ENCODE measurements at regions not wholly inside any gene's neighbourhood (a gene's known extent, or its start where the extent isn't known, plus 50 kb on each side); places are given as distances from the start of the nearest gene placed in this dataset.
"Not testable (repeated sequence)": the region's sequence is repeated elsewhere in the genome, so short reads cannot be mapped to it uniquely, and the experiment has no call there.

DNA sequence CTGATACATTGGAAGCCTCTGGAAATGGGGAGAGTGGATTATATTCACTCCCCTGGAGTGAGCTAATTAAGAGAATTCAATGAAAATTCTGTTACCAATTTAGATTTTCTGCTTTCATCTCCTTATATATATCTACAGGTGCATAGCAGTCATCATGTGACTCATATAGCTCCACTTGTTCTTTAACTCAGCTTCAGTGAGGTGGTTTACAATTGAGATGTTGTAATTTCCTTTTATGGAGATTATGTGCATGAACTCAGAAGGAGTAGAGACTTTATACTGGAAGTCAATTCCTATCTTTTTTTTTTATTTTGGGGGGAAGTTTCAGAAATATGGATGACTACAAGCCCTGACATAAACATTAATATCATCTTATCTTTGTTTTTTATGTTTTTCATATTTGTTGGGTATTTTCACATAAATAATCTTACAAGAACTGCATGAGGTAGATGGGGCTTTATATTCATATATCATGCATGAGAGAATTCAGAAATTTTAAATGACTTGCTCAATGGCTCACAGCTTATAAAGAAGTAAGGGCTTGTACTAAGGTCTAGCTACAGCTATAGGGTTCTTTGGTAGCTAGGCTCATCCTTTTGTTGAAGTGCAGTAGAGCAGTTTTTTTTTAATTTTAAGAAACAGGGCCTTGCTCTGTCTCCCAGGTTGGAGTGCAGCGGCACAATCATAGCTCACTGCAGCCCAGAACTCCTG is 92.3 kb upstream of the SCAF11 start:
- Histone ChIP-seq H3K4me3 (ENCODE audit: low read length) (no peak overlapping the region), H3K36me3 (ENCODE audit: insufficient read depth, low read length) (no peaks in the 10 kb centered on the region), H3K27ac (ENCODE audit: low read depth, low read length) (no peak overlapping the region), H3K9me3 (ENCODE audit: insufficient read depth, low read depth, low read length) (peaks cover 74% of the 10 kb centered on the region), H3K27me3 (ENCODE audit: insufficient read depth, low read length) (no peaks in the 10 kb centered on the region), H3K9ac (ENCODE audit: low read depth, low read length) (no peak overlapping the region), H3K4me1 (ENCODE audit: insufficient read depth, low read length) (no peaks in the 10 kb centered on the region)
- 86% methylated on average over 1 of the region's 1 CpG for WGBS

DNA sequence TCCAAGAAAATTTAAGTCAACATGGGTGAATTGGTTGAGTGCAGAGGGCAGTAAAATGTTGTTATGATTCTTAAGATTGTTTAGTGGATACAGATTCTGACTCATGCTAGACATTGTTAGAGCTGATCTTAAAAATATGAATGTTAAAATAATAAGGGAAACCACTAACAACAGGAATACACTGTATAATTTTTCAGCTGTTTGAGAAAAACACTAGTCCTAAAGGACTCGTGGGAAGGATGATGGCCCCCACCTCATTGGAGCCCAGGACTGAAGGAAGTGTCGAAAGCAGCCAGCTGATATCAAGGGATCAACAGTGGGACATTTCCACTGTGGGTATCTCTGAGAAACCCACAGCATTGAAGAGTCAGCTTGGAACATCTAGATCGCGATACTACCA is 82.9 kb upstream of the SCAF11 start:
- H3K27me3 ChIP-seq (ENCODE audit: insufficient read depth, low read length): no peaks in the 10 kb centered on the region
- WGBS: 94% methylated on average over 4 of the region's 4 CpGs
- no peak overlapping the region for H3K27ac ChIP-seq (ENCODE audit: low read depth, low read length)
- peaks cover 13% of the 10 kb centered on the region; the same call in 1 of the 2 replicates for H3K9me3 ChIP-seq (ENCODE audit: insufficient read depth, low read depth, low read length)
- no peaks in the 10 kb centered on the region for H3K36me3 ChIP-seq (ENCODE audit: insufficient read depth, low read length)
- no peak overlapping the region for H3K4me3 ChIP-seq (ENCODE audit: low read length)
- no peak overlapping the region for H3K9ac ChIP-seq (ENCODE audit: low read depth, low read length)
- H3K4me1 ChIP-seq (ENCODE audit: insufficient read depth, low read length): no peaks in the 10 kb centered on the region

DNA sequence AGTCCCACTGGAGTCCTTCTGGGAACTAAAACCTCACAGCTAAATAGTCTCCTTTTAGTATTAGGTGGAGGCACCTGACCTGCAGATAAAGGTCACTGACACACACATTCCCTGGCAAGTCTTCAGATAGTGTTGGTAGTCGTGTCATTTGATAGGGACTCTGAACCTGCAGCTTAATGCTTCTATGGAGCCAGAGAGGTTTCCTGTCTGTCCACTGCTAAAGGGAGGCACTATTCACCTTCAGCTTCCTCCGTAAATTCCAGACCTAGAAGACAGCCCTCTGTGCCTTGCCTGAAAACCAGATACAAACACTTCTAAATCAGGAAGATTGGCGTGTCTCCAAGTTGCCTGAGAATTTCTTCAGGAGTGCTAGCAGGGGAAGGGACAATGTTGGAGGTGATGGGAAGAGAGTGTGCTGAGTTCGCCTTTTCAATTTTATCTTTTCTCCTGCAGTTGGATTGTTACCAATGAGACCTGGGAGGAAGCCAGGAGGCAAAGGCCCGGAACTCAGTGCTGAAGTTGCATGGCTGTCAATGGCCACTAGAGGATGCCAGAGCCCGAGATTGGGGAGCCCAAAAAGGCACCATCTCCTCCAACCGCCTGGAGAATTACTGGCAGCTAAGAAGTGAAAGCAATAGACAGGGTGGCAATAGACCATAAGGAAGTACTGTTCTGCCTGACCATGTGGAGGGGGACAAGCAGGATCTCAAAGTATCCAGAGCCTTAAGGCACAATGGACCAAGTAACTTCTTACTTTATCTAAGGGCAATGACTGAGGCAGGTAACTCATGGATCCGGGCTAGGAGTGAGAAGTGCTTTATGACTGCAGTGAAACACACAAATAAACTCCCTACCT is 81.6 kb upstream of the SCAF11 start:
- H3K27ac ChIP-seq (ENCODE audit: low read depth, low read length): no peak overlapping the region
- no peak overlapping the region for H3K4me3 ChIP-seq (ENCODE audit: low read length)
- H3K9ac ChIP-seq (ENCODE audit: low read depth, low read length): no peak overlapping the region

DNA sequence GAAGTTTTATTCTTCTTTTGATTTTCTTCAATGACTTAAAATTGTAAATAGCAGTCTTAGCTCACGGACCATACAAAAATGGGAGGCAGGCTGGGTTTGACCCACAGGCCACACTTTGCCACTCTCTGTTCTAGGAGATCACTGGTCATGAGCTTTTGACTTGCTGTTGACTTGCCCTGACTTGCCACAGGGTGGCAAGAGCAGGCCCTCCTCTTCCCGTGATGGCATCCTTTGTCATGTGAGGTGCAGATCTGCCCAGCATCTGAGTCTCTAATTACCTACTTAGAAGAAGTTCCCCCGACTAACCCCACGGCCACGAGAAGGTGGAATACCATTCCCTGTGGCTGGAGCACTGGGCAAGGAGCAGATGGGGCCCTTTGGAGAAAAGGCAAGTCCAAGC is 81.0 kb upstream of the SCAF11 start:
- Histone ChIP-seq H3K9ac (ENCODE audit: low read depth, low read length) (no peak overlapping the region), H3K4me3 (ENCODE audit: low read length) (no peak overlapping the region), H3K36me3 (ENCODE audit: insufficient read depth, low read length) (no peaks in the 10 kb centered on the region), H3K4me1 (ENCODE audit: insufficient read depth, low read length) (no peaks in the 10 kb centered on the region), H3K27ac (ENCODE audit: low read depth, low read length) (no peak overlapping the region), H3K9me3 (ENCODE audit: insufficient read depth, low read depth, low read length) (no peaks in the 10 kb centered on the region), H3K27me3 (ENCODE audit: insufficient read depth, low read length) (no peaks in the 10 kb centered on the region)
- 94% methylated on average over 5 of the region's 5 CpGs for WGBS

More for the DNA sequence above, 81.6 kb upstream of the SCAF11 start:
- no peaks in the 10 kb centered on the region for H3K4me1 ChIP-seq (ENCODE audit: insufficient read depth, low read length)
- H3K9me3 ChIP-seq (ENCODE audit: insufficient read depth, low read depth, low read length): 0 out of 2 replicates have a peak, but pooled peaks cover 2% of the 10 kb centered on the region
- H3K36me3 ChIP-seq (ENCODE audit: insufficient read depth, low read length): no peaks in the 10 kb centered on the region
- 68% methylated on average over 8 of the region's 8 CpGs for WGBS
- H3K27me3 ChIP-seq (ENCODE audit: insufficient read depth, low read length): no peaks in the 10 kb centered on the region

DNA sequence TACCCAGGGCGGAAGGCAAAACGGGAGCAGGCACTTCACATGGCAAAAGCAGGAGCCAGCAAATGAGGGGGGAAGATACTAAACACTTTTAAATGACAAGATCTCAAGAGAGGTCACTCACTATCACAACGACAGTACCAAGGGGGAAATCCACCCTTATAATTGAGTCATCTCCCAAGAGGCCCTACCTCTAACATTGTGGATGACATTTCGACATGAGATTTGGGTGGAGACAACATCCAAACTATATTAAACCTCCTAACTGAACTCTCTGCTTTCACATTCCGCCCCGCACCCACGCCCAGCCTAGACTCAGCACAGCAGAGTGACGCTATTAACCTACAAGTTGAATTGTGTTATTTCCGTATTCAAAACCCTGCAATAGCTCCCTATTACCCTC is 76.7 kb upstream of the SCAF11 start:
- no peaks in the 10 kb centered on the region for H3K4me1 ChIP-seq (ENCODE audit: insufficient read depth, low read length)
- WGBS: 92% methylated on average over 9 of the region's 9 CpGs
- H3K9me3 ChIP-seq (ENCODE audit: insufficient read depth, low read depth, low read length): no peaks in the 10 kb centered on the region
- H3K27ac ChIP-seq (ENCODE audit: low read depth, low read length): no peak overlapping the region
- no peaks in the 10 kb centered on the region for H3K36me3 ChIP-seq (ENCODE audit: insufficient read depth, low read length)
- no peak overlapping the region for H3K4me3 ChIP-seq (ENCODE audit: low read length)
- no peak overlapping the region for H3K9ac ChIP-seq (ENCODE audit: low read depth, low read length)
- no peaks in the 10 kb centered on the region for H3K27me3 ChIP-seq (ENCODE audit: insufficient read depth, low read length)

DNA sequence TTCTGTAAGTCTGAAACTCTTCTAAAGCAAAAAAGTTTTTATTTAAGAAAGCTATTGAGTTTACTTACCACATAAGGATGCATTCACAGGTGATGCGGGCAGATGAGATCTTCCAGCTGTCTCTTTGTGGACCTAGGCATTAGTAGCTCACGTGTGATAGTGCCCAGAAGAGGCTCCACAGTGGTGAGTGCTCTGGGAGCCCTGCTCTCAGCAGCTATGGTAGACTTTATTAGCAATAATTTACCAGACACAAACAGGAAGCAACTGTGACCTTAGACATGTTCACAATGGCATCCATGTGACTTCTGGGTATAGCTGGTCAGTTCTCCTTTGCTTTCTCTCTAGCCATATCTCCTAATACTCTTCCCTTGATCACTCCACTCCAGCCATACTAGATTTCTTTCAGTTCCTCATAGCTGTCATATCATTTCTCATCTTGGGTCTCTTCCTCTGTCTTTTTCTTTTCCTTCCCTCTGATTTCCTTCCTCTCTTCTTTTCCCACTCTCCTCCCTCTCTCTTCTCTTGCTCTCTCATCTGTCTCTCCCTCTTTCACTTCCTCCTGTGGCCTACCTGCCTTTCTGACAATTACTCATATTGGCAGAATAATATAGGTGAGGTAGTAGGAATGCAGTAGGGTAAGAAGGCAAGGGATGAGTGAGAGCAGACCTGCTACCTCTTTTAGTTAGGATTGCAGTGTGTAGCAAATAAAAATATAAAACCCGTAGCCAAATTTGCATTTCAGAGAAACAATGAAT is 75.2 kb upstream of the SCAF11 start:
- Histone ChIP-seq H3K27me3 (ENCODE audit: insufficient read depth, low read length) (no peaks in the 10 kb centered on the region), H3K36me3 (ENCODE audit: insufficient read depth, low read length) (no peaks in the 10 kb centered on the region), H3K27ac (ENCODE audit: low read depth, low read length) (no peak overlapping the region), H3K9ac (ENCODE audit: low read depth, low read length) (no peak overlapping the region), H3K9me3 (ENCODE audit: insufficient read depth, low read depth, low read length) (peaks cover 2% of the 10 kb centered on the region; the same call in 1 of the 2 replicates), H3K4me1 (ENCODE audit: insufficient read depth, low read length) (no peaks in the 10 kb centered on the region), H3K4me3 (ENCODE audit: low read length) (no peak overlapping the region)
- 91% methylated on average over 3 of the region's 3 CpGs for WGBS

DNA sequence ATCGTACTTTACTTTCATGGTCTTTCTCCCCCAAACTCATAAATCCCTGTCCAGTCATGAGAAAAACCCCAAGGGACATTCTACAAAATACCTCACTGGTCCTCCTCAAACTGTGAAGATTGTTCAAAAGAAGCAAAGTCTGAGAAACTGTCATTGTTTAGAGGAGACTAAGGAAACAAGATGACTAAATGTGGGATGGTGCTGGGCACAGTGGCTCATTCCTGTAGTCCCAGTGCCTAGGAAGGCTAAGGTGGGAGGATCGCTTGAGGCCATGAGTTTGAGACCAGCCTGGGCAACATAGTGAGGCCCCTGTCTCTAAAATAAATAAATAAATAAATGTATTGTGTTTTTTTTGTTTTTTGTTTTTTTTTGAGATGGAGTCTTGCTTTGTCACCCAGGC is 74.2 kb upstream of the SCAF11 start:
- H3K9ac ChIP-seq (ENCODE audit: low read depth, low read length): no peak overlapping the region
- H3K9me3 ChIP-seq (ENCODE audit: insufficient read depth, low read depth, low read length): peaks cover 10% of the 10 kb centered on the region
- H3K27me3 ChIP-seq (ENCODE audit: insufficient read depth, low read length): no peaks in the 10 kb centered on the region
- H3K4me3 ChIP-seq (ENCODE audit: low read length): no peak overlapping the region
- no peaks in the 10 kb centered on the region for H3K36me3 ChIP-seq (ENCODE audit: insufficient read depth, low read length)
- no peaks in the 10 kb centered on the region for H3K4me1 ChIP-seq (ENCODE audit: insufficient read depth, low read length)
- no peak overlapping the region for H3K27ac ChIP-seq (ENCODE audit: low read depth, low read length)
- WGBS: 91% methylated on average over 2 of the region's 2 CpGs

DNA sequence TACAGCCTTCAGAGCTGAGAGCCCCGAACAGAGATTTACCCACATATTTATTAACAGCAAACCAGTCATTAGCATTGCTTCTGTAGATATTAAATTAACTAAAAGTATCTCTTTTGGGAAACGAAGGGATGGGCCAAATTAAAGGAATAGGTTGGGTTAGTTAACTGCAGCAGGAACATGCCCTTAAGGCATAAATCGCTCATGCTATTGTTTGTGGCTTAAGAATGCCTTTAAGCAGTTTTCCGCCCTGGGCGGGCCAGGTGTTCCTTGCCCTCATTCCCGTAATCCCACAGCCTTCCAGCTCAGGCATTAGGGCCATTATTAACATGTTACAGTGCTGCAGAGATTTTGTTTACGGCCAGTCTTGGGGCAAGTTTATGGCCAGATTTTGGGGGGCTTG is 68.3 kb upstream of the SCAF11 start:
- not testable (repeated sequence) for H3K4me3 ChIP-seq (ENCODE audit: low read length); H3K4me1 ChIP-seq (ENCODE audit: insufficient read depth, low read length); H3K27ac ChIP-seq (ENCODE audit: low read depth, low read length); H3K9ac ChIP-seq (ENCODE audit: low read depth, low read length); H3K27me3 ChIP-seq (ENCODE audit: insufficient read depth, low read length); H3K36me3 ChIP-seq (ENCODE audit: insufficient read depth, low read length)
- peaks cover 42% of the 10 kb centered on the region for H3K9me3 ChIP-seq (ENCODE audit: insufficient read depth, low read depth, low read length)
- 94% methylated on average over 6 of the region's 7 CpGs for WGBS

DNA sequence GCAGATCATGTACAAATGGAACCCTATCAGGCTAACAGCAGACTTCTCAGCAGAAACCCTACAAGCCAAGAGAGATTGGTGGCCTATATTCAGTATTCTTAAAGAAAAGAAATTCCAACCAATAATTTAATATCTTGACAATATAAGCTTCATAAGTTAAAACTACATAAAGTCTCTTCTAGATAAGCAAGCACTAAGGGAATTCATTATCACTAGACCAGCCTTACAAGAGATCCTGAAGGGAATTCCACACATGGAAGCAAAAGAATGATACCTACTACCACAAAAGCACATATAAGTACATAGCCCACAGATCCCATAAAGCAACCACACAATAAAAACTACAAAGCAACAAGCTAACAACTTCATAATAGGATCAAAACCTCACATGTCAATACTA is 60.4 kb upstream of the SCAF11 start:
- no peak overlapping the region for H3K4me3 ChIP-seq (ENCODE audit: low read length)
- H3K36me3 ChIP-seq (ENCODE audit: insufficient read depth, low read length): no peaks in the 10 kb centered on the region
- no peak overlapping the region for H3K9ac ChIP-seq (ENCODE audit: low read depth, low read length)
- no peaks in the 10 kb centered on the region for H3K4me1 ChIP-seq (ENCODE audit: insufficient read depth, low read length)
- no peaks in the 10 kb centered on the region for H3K27me3 ChIP-seq (ENCODE audit: insufficient read depth, low read length)
- H3K27ac ChIP-seq (ENCODE audit: low read depth, low read length): no peak overlapping the region
- H3K9me3 ChIP-seq (ENCODE audit: insufficient read depth, low read depth, low read length): peaks cover 34% of the 10 kb centered on the region

DNA sequence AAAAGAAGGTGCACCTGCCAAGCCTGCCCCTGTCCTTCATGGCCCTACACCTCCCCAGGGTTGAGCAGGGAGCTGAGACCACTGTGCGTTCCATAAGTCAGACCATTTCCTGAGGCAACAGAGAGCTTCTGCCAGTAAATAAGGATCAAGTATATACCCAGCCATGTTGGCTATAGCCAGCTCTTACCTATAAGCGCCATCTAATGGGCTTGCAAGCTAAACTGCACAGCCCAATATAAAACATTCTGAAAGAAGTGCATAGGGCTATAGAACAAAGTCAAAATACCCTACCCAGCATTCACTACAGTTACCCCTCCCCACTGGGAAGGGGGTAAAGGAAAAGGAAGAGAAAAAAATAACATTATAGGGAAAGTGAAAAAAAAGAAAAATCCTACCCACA is 59.3 kb upstream of the SCAF11 start:
- H3K27me3 ChIP-seq (ENCODE audit: insufficient read depth, low read length): no peaks in the 10 kb centered on the region
- no peak overlapping the region for H3K27ac ChIP-seq (ENCODE audit: low read depth, low read length)
- 35% methylated on average over 2 of the region's 2 CpGs for WGBS
- no peak overlapping the region for H3K4me3 ChIP-seq (ENCODE audit: low read length)
- no peaks in the 10 kb centered on the region for H3K4me1 ChIP-seq (ENCODE audit: insufficient read depth, low read length)
- no peak overlapping the region for H3K9ac ChIP-seq (ENCODE audit: low read depth, low read length)
- peaks cover 35% of the 10 kb centered on the region for H3K9me3 ChIP-seq (ENCODE audit: insufficient read depth, low read depth, low read length)
- H3K36me3 ChIP-seq (ENCODE audit: insufficient read depth, low read length): no peaks in the 10 kb centered on the region

DNA sequence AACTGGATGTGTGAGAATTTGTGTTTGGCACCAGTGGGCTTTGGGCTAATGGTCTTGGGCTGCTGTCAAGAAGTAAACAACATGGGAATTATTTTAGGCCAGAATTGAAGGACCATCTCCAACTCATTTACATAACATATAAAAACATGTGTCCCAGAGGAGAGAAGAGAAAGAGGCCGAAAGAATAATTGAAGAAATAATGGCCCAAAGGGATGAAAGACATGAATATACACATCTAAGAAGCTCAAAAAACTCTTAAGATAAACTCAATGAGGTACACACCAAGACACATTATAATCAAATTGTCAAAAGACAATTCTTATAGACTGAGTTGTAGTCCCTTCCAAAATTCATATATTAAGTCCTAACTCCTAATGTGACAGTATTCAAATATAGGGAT is 56.1 kb upstream of the SCAF11 start:
- no peak overlapping the region for H3K4me3 ChIP-seq (ENCODE audit: low read length)
- no peaks in the 10 kb centered on the region for H3K27me3 ChIP-seq (ENCODE audit: insufficient read depth, low read length)
- no peak overlapping the region for H3K9ac ChIP-seq (ENCODE audit: low read depth, low read length)
- H3K36me3 ChIP-seq (ENCODE audit: insufficient read depth, low read length): no peaks in the 10 kb centered on the region
- H3K9me3 ChIP-seq (ENCODE audit: insufficient read depth, low read depth, low read length): peaks cover 35% of the 10 kb centered on the region
- no peak overlapping the region for H3K27ac ChIP-seq (ENCODE audit: low read depth, low read length)
- WGBS: no CpG with 5 or more reads among the region's 1 CpG
- peaks cover 16% of the 10 kb centered on the region for H3K4me1 ChIP-seq (ENCODE audit: insufficient read depth, low read length)
